HG03139 (cell line): ENCODE measurements at regions not wholly inside any gene's neighbourhood (a gene's known extent, or its start where the extent isn't known, plus 50 kb on each side); places are given as distances from the start of the nearest gene placed in this dataset.

Source experiments
- ATAC-seq: cut with Tn5 transposase; IDR thresholded peaks from one replicate; pipeline ENCODE4 v1.9.1; 2021; ENCODE audit not compliant: unreplicated experiment

DNA sequence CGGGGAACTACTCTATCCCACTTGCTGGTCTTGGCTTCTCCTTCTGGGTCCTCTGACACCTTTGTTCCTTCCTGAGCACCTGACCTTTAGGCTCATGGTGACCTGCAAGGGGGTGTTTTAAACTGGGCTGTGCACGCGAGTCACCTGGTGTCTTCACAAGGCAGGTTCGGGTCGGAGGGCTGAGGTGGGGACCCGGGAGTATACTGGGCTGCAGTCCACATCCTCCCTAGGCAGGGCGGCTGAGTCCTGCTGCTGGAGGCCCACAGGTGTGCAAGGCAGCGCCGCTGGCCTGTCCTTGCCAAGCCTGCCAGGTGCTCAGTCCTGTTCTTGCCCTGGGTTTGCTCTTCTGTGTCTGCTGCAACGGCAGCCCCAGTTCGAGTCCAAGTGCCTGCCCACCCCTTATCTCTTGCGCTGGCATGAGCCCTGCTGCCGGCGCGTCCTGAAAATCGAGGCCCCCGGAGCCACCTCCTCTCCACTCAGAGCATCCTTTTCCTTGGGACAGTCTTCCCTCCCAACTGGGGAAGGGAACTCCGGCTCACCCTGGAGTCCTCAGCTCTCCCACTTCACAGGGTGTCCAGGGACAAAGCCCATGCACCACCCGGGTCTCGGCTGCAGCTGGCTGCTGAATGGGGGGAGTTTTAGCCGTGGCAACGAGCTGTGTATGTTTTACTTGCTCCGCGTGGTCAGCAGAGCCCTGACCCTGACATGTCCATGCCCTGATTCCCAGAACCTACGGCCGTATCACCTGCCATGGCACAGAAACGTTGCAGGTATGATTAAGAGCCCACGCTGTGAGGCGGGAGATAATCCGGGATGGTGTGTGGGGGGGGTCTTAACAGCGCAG lies 193.5 kb downstream of the TEX29 start:
- ATAC-seq, result no peak

DNA sequence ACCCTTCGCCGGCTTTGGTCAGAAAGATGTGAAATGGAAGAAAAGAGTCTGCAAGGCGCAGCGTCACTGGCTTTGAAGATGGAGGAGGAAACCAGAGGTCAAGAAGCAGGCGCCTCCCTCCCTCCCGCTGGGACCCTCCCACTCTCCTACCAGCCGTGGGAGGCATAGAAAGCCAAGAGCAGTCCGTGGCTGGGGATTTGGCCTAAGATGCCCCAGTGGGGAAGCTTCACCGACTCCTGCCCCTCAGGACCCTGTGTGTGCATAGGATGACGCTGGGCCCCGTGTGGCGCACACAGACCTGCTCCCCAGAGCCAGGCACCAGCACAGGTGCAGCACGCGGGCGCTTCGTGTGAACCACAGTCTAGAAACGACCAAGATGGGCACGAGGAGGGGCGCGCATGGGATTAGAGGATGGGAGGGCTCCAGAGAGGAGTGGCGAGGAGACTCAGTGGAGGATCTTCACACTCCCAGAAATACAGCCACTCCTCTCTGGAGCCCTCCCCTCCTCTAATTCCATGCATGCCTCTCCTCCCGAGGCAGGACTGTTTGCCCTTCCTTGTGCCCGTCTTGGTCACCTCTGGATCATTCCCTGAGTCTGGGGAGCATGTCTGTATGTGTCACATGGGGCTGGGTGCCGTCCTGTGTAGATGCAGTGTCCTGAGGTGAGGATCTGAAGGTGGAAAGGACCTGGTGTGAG lies 194.3 kb downstream of the TEX29 start:
- no peak for ATAC-seq

DNA sequence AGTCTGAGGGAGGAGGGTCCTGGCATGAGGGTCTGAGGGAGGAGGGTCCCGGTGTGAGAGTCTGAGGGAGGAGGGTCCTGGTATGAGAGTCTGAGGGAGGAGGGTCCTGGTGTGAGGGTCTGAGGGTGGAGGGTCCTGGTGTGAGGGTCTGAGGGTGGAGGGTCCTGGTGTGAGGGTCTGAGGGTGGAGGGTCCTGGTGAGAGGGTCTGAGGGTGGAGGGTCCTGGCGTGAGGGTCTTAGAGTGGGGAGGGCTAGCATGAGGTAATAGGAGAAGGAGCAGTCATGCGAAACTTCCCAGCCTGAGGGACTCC lies 194.8 kb downstream of the TEX29 start:
- ATAC-seq, result no peak

DNA sequence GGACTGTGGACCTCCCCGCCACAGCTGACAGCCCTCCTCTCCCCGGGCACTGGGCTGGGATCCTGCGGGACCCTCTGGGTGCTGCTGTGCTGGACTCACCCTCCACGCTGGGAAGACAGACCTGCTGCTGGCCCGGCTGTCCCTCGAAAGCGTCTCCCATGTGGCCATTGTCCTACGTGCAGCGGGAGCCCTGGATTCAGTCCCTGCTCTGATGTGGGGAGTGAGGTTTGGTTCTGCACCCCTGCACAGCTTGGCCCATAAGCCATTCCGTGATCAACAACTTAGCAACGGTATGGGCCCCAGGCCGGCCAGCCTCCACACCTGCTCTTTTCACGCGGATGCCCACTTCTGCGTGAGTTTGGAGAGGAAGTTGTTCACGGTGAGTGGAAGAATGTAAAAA lies 195.2 kb downstream of the TEX29 start:
- no peak for ATAC-seq

DNA sequence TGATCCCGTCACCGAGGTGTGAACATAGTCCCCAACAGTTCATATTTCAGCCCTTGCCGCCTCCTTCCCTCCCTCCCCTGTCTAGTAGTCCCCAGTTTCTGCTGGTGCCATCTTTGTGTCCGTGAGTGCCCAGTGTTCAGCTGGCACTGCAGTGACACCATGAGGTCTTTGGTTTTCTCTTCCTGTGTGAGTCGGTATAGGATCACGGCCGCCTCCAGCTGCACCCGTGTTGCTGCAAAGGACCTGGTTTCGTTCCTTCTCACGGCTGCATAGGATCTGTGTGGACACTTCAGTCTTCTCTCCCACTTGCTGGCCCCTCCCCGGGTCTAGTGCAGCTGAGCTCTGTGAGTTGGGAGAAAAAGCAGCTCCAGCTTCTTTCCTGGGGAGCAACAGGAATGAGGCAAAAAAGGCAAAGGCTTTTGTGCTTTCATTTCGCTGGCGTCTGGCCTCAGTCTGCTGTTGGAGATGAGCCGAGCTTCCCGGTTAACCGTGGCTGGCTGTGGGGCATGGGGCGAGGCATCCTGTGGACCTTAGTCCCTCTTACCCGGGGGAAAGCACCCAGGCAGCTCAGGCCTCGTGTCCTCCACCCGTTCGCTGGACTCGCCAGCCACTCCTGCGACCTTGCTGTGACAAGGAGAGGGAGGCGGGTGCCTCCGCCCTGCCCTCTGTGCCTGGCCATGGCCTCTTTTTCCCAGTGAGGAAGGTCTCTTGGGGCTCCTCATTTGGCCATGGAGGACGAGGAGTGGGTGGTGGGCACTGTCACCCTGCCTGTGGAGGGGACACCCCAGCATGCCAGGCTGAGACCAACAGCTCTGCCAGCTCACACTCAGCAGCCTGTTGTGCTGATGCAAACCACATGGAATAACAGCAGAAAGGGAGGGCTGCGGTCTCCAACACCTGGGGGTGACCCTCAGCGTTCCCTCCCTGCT lies 196.5 kb downstream of the TEX29 start:
- ATAC-seq, result no peak

DNA sequence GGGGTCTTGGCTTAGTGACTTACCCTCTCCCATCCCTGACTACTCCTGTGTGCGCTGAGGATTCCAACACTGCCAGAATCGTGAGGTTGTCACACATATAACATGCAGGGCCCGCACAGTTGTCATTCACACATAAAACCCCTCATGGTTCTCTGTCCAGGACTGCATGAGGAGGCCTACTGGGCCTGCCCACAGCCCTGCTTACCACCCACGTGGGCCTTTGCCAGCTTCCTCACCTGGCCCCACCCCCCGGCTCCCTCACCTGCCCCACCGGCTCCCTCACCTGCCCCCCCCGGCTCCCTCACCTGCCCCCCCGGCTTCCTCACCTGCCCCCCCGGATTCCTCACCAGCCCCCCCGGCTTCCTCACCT lies 197.2 kb downstream of the TEX29 start:
- no peak for ATAC-seq

DNA sequence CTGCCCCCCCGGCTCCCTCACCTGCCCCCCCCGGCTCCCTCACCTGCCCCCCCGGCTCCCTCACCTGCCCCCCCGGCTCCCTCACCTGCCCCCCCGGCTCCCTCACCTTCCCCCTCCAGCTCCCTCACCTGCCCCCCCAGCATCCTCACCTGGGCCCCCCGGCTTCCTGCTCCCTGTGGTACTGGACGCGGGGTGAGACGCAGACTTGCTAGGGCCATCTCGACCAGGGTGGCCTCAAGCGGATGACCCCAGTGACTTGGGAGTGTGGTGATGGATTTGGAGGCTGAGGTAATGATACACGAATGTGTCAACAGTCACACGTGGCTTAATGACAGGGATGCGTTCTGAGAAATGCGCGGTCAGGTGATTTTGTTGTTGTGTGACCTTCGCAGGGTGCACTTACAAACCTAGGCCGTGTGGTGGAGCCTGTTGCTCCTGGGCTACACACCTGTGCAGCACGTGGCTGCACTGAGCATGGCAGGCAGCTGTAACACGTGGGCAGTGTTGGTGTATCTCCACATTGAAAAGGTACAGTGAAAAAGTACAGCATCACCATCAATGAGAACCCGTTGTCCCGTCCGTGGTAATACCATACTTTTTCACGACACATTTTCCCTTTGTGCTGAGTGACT lies 197.8 kb downstream of the TEX29 start:
- no peak for ATAC-seq

DNA sequence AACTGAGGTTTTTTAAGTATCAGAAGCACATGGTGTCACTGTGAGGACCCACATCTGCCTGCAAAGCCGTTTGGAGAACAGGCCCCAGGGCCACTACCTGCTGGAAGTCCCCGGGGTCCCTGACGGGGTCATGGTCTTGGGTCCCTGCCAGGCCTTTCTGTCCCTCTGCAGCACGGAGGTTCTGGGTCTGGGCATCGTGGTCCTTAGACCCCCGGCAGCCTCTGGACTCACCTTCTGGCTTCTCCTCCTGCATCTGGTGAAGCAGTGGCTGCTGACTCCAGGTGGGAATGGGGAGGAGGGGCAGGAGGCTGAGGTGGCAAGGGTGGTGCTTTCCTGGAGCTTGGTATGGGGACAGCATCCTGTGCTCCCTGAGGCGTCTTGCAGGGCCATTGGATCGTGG lies 198.6 kb downstream of the TEX29 start:
- ATAC-seq, result no peak

DNA sequence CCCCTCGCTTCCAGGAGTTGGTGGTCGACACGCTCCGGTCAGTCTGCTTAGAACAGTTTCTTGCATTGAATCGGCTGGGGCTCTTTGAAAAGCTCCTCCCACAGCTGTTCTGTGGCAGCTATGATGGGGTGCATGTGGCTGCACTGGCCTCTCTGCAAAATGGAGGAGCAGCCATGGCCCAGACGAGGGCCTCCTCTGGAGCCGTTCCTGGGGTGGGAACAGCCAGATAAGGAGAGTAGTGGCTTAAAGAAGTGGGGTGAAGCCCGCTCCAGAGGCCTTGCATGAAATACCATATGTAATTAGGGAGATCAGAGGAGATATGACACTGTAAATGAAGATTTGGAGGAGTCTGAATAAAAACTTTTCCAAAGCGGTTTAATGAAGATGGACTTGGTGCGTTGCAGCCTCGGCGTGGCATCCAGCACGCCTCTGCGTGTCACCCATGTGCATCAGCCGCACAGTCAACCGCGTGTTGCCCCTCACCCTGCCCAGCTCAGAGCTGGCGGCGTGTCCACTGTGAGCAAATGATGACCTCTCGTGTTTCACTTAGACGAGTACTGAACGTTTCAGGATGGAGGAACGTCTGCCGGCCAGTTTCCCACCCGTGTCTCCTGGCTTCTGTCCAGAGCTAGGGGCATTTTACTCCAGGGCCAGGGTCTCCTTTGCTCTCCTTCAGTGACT lies 199.2 kb downstream of the TEX29 start:
- ATAC-seq, result no peak

DNA sequence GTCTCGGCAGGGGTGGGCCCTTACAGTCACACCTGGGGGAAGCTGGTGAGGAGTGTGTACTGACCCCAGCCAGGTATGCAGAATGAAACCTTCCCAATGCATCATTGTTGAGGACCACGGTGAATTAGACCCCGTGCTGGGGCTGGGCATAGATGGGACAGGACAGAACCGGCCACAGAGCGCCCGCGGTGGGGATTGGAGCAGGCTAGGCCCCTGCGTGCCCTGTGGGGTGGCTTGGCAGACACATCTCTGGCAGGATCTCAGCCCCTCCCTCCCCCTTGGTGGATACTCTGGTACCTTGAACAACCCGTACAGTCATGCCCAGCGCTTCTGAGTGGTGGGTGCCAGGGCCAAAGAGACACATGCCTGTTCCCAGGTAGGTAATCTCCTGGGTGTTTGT lies 200.6 kb downstream of the TEX29 start:
- ATAC-seq, result no peak

DNA sequence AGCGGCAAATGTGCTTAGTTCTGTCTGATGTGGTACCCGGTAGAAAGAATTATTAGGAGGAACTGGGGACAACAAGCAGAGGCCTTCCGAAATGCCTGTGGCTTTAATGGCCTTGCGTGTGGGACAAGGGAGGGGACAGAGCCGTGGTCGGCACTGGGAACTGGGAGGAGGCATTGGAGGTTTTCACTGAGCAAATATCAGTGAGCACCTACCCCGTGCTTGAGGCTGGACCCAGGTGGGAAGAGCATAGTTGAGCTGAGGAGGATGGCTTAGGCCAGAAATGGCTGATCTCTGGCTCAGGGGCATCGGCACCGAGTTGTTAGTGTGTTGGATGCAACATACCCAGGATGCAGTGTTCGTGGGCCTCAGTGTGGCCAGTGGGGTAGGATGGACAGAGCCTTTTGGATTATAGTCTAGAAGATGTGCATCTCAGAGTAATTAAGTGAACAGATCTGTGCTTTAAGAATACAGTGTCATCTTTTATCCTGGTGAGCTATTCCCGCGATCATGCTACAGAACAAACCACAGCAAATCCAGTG lies 201.3 kb downstream of the TEX29 start:
- no peak for ATAC-seq

DNA sequence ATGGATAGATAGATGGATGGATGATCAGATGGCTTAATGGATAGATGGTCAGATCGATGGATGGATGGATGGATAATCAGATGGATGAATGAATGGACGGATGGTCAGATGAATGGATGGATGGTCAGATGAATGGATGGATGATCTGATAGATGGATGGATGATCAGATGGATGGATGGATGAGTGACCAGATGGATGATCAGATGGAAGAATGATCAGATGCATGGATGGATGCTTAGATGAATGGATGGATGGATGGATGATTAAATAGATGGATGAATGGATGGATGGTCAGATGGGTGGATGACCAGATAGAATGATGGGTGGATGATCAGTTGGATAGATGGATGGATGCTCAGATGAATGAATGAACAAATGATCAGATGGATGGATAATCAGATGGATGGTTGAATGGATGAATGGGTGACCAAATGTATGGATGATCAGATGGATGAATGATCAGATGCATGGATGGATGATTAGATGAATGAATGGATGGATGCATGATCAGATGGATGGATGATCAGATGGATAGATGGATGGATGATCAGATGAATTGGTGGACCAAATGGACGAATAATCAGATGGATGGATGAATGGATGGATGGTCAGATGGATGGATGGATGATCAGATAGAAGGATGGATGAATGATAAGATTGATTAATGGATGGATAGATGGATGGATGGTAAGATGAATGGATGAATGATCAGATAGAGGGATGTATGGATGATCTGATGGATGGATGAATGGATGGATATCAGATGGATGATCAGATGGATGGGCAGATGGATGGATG lies 205.1 kb downstream of the TEX29 start:
- no peak for ATAC-seq

DNA sequence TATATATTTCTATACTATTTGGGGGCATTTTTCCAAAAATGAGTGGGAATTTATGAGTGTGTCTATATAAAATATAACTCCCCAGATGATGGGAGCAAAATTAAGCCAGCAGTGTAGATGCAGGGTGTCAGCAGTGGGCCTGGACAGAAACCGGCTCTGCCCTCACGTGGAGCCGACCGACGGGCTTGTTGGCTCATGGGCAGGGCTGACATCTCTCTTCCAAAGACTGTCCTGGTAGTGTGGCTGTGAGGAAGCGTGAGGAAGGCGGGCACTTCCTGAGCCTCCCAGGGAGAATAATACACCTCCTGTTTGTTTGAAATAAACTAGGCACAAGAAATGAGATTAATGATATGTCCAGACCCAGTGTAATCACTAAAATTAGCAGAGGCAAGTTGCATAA lies 206.5 kb downstream of the TEX29 start:
- no peak for ATAC-seq

DNA sequence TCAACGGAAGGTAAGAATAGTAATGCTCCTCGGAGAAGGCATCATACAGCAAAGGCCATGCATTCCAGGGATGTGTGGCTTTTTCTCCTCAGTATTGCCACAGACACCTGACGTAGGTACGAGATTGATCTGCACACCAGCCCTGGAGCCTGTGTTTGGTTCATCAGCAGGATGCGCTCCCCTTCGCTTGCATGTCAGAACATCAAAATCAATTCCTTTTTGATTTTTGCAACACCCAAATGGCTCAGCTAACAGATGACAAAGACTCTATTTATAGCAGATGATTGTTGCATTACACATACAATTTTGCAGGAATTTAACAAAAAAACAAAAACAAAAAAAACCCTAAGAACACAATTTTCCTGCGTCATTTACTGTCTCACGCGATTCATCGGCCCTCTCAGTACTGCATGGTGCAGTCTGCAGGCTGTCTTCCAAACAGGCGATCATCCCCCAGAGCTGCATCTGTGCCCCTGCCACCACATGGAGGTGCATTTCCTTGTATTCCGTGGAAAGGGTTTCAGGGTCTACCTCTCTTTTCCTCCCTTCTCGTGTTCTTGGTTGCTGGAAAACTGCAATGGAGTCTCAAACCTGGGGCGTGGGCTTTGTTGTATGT lies 207.3 kb downstream of the TEX29 start:
- no peak for ATAC-seq

DNA sequence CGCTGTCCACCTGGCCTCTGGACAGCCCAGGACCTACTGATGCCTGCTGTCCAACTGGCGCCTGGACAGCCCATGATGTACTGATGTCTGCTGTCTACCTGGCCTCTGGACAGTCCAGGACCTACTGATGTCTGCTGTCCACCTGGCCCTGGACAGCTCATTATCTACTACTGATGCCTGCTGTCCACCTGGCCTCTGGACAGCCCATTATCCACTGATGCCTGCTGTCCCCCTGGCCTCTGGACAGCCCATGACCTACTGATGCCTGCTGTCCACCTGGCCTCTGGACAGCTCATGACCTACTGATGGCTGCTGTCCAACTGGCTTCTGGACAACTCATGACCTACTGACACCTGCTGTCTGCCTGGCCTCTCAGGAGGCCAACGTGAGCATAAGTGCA lies 208.1 kb downstream of the TEX29 start:
- ATAC-seq, result no peak

DNA sequence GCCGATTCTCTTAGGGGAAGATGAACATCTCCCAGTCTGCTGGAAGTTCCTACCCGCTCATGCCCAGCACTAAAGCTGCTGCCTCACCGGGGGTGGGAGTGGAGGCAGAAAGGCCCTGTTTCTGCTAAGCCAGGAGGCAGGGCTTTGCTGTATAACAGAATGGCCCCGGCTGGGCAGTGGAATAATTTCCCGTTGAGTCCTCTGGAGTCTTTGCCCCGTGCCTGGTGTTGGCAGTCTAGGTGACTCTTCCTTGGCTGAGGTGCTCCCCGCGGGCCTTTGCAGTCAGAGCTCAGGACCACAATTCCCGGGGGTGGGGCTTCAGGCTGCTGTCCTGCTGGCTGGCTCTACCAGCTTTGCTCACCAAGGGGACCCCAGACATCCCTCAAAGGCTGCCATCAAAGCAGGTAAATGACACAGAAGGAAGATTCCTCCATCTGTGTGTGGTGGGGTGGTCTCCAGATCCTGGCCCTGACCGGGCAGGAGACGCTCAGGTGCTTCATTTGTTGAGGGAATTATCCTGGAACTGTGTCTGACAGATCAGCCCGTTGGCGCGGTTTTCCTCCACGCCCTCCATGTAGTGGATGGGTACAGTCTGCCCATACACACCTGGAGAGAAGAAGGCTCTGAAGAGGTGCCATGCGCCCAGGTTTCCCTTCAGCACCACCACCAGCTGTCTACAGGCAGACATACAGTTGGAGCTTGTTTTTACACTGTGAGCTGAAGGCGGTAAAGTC lies 209.9 kb downstream of the TEX29 start:
- no peak for ATAC-seq

DNA sequence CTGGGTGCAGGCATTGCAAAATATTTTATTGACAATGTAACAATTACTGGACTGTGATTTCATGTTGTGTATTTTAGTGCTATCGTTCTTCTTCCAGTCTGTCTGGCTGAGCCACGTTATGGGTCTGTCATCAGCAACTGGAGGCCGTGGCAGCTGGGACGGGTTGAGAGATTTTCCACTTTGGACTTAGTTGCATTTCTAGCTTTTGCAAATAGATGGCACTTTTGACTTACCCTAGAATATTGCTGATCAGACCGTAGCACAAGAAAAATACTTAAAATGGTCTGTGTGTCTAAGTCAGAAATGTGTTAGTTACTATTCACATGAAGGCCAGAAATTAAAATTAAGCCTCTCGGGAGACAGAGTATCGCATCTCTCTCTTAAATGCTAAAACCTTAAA lies 211.1 kb downstream of the TEX29 start:
- ATAC-seq, result no peak

DNA sequence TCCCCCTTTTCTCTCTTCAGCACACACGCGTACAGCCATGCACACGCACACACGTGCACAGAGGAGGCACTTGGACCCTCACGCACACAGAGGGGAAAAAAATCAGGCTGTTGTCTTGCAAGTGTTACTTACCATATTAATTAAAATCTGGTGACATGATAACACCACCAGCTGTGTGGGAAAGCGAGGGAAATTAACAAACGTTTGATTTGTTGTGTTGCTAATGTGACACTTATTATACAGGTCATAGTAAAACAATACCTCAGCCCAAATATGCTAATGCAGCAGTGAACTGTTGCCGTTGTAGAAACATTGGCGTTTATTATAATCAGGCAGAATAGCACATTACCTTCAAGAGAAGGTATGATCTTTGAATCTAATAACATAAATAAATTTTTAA lies 211.7 kb downstream of the TEX29 start:
- ATAC-seq, result no peak
